ENCODE measurements at regions not wholly inside any gene's neighbourhood (a gene's known extent, or its start where the extent isn't known, plus 50 kb on each side); places are given as distances from the start of the nearest gene placed in this dataset.

DNA sequence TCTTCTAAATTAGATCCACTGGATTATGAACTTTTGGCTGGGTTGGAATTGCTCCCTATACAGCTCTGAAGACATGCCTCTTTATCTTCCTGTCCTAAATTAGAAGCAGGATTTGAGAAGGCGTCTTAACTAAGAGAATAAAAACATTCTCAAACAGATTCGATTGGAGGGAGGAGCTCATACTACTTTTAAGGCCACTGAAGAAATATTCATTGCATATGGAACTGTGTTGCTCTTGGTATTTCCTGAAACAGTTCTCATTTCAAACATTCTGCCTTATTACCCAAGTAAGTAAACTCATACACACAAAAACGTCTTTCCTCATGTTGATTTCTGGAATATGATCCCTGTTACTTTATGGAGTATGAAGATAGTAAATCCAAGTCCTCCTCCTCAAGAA is 519.7 kb upstream of the CDH4 start:
- TF ChIP-seq, protein P1, sequence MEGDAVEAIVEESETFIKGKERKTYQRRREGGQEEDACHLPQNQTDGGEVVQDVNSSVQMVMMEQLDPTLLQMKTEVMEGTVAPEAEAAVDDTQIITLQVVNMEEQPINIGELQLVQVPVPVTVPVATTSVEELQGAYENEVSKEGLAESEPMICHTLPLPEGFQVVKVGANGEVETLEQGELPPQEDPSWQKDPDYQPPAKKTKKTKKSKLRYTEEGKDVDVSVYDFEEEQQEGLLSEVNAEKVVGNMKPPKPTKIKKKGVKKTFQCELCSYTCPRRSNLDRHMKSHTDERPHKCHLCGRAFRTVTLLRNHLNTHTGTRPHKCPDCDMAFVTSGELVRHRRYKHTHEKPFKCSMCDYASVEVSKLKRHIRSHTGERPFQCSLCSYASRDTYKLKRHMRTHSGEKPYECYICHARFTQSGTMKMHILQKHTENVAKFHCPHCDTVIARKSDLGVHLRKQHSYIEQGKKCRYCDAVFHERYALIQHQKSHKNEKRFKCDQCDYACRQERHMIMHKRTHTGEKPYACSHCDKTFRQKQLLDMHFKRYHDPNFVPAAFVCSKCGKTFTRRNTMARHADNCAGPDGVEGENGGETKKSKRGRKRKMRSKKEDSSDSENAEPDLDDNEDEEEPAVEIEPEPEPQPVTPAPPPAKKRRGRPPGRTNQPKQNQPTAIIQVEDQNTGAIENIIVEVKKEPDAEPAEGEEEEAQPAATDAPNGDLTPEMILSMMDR (IDR thresholded peaks at IDR 0.05): no peak
- no peak for TF ChIP-seq POLR2A (IDR thresholded peaks at IDR 0.05)
- TF ChIP-seq EP300 (IDR thresholded peaks at IDR 0.05): no peak
